ENCODE measurements at regions not wholly inside any gene's neighbourhood (a gene's known extent, or its start where the extent isn't known, plus 50 kb on each side); places are given as distances from the start of the nearest gene placed in this dataset.
A peak's percentile ranks its signal among the peaks of the same experiment; 100 is the strongest.

GRCh38 chr2:7427293-7428060 lies 510.3 kb downstream of the RNF144A start:
- peaks cover 14% of the 10 kb centered on the region for H3K9me3 ChIP-seq (ENCODE audit: insufficient read depth, low read length)
- DNase-seq (ENCODE audit: low read depth, low spot score), result peak; percentile 55
- H3K36me3 ChIP-seq (ENCODE audit: insufficient read depth, insufficient read length, low read length), result no peaks in the 10 kb centered on the region
- no peak overlapping the region for H3K9ac ChIP-seq (ENCODE audit: insufficient read length, low read depth)
- TF ChIP-seq ZNF274 (IDR thresholded peaks at IDR 0.05; ENCODE audit: low read depth, low read length) (no peak), YY1 (IDR thresholded peaks at IDR 0.05; ENCODE audit: insufficient read depth, insufficient read length) (no peak), SUZ12 (IDR thresholded peaks at IDR 0.05; ENCODE audit: extremely low read depth, insufficient read depth, insufficient read length) (no peak)
- no peak overlapping the region for H3K4me3 ChIP-seq (ENCODE audit: insufficient read length, low read depth)
- no peaks in the 10 kb centered on the region for H3K27me3 ChIP-seq (ENCODE audit: insufficient read depth, insufficient read length)
- H3K4me1 ChIP-seq (ENCODE audit: insufficient read depth, insufficient read length), result peaks cover 4% of the 10 kb centered on the region

GRCh38 chr2:7428454-7429204 lies 511.4 kb downstream of the RNF144A start:
- no peak for DNase-seq (ENCODE audit: low read depth, low spot score)
- TF ChIP-seq SUZ12 (IDR thresholded peaks at IDR 0.05; ENCODE audit: extremely low read depth, insufficient read depth, insufficient read length) (no peak), YY1 (IDR thresholded peaks at IDR 0.05; ENCODE audit: insufficient read depth, insufficient read length) (no peak), ZNF274 (IDR thresholded peaks at IDR 0.05; ENCODE audit: low read depth, low read length) (no peak)
- H3K36me3 ChIP-seq (ENCODE audit: insufficient read depth, insufficient read length, low read length), result no peaks in the 10 kb centered on the region
- H3K9ac ChIP-seq (ENCODE audit: insufficient read length, low read depth), result no peak overlapping the region
- no peak overlapping the region for H3K4me3 ChIP-seq (ENCODE audit: insufficient read length, low read depth)
- H3K4me1 ChIP-seq (ENCODE audit: insufficient read depth, insufficient read length), result peaks cover 4% of the 10 kb centered on the region
- H3K9me3 ChIP-seq (ENCODE audit: insufficient read depth, low read length), result peaks cover 19% of the 10 kb centered on the region
- no peaks in the 10 kb centered on the region for H3K27me3 ChIP-seq (ENCODE audit: insufficient read depth, insufficient read length)

DNA sequence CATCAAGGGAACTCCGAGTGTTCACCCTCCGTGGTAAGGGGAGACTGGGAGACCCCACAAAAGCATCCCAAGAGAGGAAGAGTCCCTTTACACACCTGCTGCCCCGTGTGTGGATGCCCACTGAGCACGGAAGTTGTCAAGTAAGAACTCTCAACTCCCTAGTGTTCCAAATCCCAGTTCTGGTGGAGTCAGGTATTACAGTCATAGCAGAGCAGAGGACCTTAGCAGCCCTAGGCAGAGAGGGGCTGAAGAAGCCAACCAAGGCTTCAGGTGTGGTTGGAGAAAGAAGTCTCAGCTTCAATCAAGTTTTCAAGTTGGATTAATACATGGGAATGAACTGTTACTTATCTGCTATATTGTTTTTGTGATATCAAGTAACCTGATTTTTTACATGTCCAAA lies 512.5 kb downstream of the RNF144A start:
- no peak for TF ChIP-seq SUZ12 (IDR thresholded peaks at IDR 0.05; ENCODE audit: extremely low read depth, insufficient read depth, insufficient read length)
- TF ChIP-seq YY1 (IDR thresholded peaks at IDR 0.05; ENCODE audit: insufficient read depth, insufficient read length), result no peak
- TF ChIP-seq ZNF274 (IDR thresholded peaks at IDR 0.05; ENCODE audit: low read depth, low read length), result no peak
- no peaks in the 10 kb centered on the region for H3K27me3 ChIP-seq (ENCODE audit: insufficient read depth, insufficient read length)

GRCh38 chr2:7430421-7430868 lies 513.2 kb downstream of the RNF144A start:
- H3K27me3 ChIP-seq (ENCODE audit: insufficient read depth, insufficient read length), result no peaks in the 10 kb centered on the region
- H3K4me3 ChIP-seq (ENCODE audit: insufficient read length, low read depth), result peak overlapping the region; percentile 29
- H3K4me1 ChIP-seq (ENCODE audit: insufficient read depth, insufficient read length), result peaks cover 4% of the 10 kb centered on the region
- H3K36me3 ChIP-seq (ENCODE audit: insufficient read depth, insufficient read length, low read length), result no peaks in the 10 kb centered on the region
- H3K9me3 ChIP-seq (ENCODE audit: insufficient read depth, low read length), result peaks cover 19% of the 10 kb centered on the region
- TF ChIP-seq SUZ12 (IDR thresholded peaks at IDR 0.05; ENCODE audit: extremely low read depth, insufficient read depth, insufficient read length) (no peak), ZNF274 (IDR thresholded peaks at IDR 0.05; ENCODE audit: low read depth, low read length) (no peak), YY1 (IDR thresholded peaks at IDR 0.05; ENCODE audit: insufficient read depth, insufficient read length) (no peak)
- H3K9ac ChIP-seq (ENCODE audit: insufficient read length, low read depth), result peak overlapping the region; percentile 62
- no peak for DNase-seq (ENCODE audit: low read depth, low spot score)

More for the DNA sequence above, 512.5 kb downstream of the RNF144A start:
- no peaks in the 10 kb centered on the region for H3K36me3 ChIP-seq (ENCODE audit: insufficient read depth, insufficient read length, low read length)
- DNase-seq (ENCODE audit: low read depth, low spot score), result no peak
- H3K9me3 ChIP-seq (ENCODE audit: insufficient read depth, low read length), result peaks cover 19% of the 10 kb centered on the region
- peaks cover 4% of the 10 kb centered on the region for H3K4me1 ChIP-seq (ENCODE audit: insufficient read depth, insufficient read length)
- H3K4me3 ChIP-seq (ENCODE audit: insufficient read length, low read depth), result no peak overlapping the region
- no peak overlapping the region for H3K9ac ChIP-seq (ENCODE audit: insufficient read length, low read depth)

DNA sequence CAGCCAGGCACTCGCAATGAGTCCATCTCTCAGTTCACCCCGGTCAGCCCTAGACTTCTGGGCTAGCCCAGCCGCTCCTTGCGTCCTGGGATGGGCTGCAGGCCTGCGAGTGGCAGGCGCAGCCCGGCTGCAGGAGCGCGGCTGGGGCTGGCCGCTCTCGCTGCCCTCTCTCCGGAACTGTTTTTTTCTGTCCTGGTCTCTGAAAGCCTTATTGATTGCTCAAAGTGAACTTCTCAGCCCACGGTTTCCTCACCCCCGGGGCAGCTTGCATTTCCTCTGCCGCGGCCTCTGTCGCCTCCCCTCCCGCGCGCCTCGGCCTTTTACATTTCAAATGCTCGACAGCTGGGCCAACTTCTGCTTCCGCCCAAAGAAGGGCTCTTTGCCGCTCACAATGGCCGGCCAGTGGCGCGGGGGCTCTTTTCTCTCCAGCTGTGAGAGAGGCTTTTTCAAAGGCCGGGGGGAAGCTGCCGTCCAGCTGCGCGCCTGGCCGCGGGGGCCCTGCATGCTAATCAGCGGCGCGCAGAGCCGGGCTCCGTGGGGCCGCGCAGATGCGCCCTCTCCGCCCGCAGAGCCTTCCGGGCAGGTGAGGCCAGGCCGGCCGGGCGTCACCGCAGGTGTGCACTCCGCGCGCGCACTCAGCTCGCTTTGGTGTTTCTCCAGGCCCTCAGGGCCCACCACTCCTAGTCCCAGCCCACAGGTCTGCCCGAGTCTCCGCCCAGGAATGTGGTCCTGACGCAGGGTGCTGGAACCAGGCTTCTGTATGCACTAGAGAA lies 513.8 kb downstream of the RNF144A start:
- Histone ChIP-seq H3K9ac (ENCODE audit: insufficient read length, low read depth) (peak overlapping the region; percentile 62), H3K4me3 (ENCODE audit: insufficient read length, low read depth) (peak overlapping the region; percentile 29), H3K9me3 (ENCODE audit: insufficient read depth, low read length) (peaks cover 19% of the 10 kb centered on the region), H3K27me3 (ENCODE audit: insufficient read depth, insufficient read length) (no peaks in the 10 kb centered on the region), H3K36me3 (ENCODE audit: insufficient read depth, insufficient read length, low read length) (no peaks in the 10 kb centered on the region), H3K4me1 (ENCODE audit: insufficient read depth, insufficient read length) (peaks cover 4% of the 10 kb centered on the region)
- peak; percentile 83 for DNase-seq (ENCODE audit: low read depth, low spot score)
- no peak for TF ChIP-seq SUZ12 (IDR thresholded peaks at IDR 0.05; ENCODE audit: extremely low read depth, insufficient read depth, insufficient read length)
- no peak for TF ChIP-seq YY1 (IDR thresholded peaks at IDR 0.05; ENCODE audit: insufficient read depth, insufficient read length)

- no peak for TF ChIP-seq YY1 (IDR thresholded peaks at IDR 0.05; ENCODE audit: insufficient read depth, insufficient read length)
- TF ChIP-seq SUZ12 (IDR thresholded peaks at IDR 0.05; ENCODE audit: extremely low read depth, insufficient read depth, insufficient read length), result no peak
- no peak for TF ChIP-seq ZNF274 (IDR thresholded peaks at IDR 0.05; ENCODE audit: low read depth, low read length)
- Histone ChIP-seq H3K9ac (ENCODE audit: insufficient read length, low read depth) (no peak overlapping the region), H3K4me3 (ENCODE audit: insufficient read length, low read depth) (no peak overlapping the region), H3K36me3 (ENCODE audit: insufficient read depth, insufficient read length, low read length) (no peaks in the 10 kb centered on the region), H3K4me1 (ENCODE audit: insufficient read depth, insufficient read length) (peaks cover 4% of the 10 kb centered on the region), H3K9me3 (ENCODE audit: insufficient read depth, low read length) (peaks cover 10% of the 10 kb centered on the region), H3K27me3 (ENCODE audit: insufficient read depth, insufficient read length) (no peaks in the 10 kb centered on the region)
- DNase-seq (ENCODE audit: low read depth, low spot score), result no peak
These were observed 515.2 kb downstream of the RNF144A start for GRCh38 chr2:7432436-7432835.

Measured in NT2/D1 (cell line).